ENCODE measurements at regions not wholly inside any gene's neighbourhood (a gene's known extent, or its start where the extent isn't known, plus 50 kb on each side); places are given as distances from the start of the nearest gene placed in this dataset.
A peak's percentile ranks its signal among the peaks of the same experiment; 100 is the strongest.

DNA sequence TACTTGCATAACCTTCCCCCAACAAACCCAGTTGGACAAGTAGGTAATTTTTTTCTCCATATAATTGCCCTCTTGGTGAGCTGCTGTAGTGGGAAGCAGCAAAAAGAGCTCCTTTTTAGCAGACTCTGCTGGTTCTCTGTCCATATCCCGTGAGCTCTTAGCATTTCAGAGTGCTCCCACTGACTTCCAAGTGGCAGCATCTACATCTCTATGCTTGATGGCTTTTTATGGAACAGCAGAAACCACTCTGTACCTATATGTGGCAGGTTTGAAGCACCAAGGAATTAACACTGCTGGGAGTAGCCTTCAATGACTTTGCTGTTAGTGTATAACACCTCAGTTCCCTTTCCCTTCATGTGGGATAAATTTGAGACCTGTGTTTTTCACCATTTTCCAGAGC lies 168.4 kb upstream of the NHS start:
- intact Hi-C loops (cut with DNase I), result no loop called here
- Histone ChIP-seq H3K9me3 (ENCODE audit: control insufficient read depth, low read length) (no peaks in the 10 kb centered on the region), H3K4me1 (ENCODE audit: control insufficient read depth in 1 of 2, insufficient read depth in 2 of 2, low read length in 2 of 2) (no peaks in the 10 kb centered on the region), H3K36me3 (ENCODE audit: control insufficient read depth in 1 of 2, insufficient read depth in 2 of 2, low read length in 1 of 2) (no peaks in the 10 kb centered on the region), H3K4me3 (ENCODE audit: low read length in 2 of 2) (no peak overlapping the region), H3K27me3 (ENCODE audit: control insufficient read depth in 1 of 2, insufficient read depth in 2 of 2, low read length in 1 of 2) (no peaks in the 10 kb centered on the region), H3K27ac (ENCODE audit: low read depth in 1 of 2, low read length in 2 of 2) (no peak overlapping the region)
- ATAC-seq (ENCODE audit: low FRiP score) (no peak), DNase-seq (no peak)
- 56 to 94% methylated on average over 1 of the region's 1 CpG for WGBS, 2 donors

DNA sequence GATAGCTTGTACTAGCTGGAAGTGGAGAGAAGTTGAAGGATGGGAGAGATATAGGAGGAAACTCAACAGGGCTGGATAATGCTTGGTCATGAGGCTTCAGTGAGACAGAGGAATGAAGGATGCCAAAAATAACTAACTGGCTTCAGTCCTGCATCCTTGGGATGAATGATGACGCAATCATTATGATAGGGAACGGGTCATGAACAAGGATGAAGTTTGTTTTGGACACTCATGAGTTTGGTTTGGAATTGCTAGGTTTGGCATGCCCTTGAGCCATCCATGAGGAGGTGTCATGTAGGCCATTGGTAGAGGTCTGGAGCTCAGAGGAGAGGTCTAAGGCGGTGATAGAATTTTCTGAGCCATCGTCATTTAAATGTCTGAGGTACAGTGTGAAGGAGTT lies 160.0 kb upstream of the NHS start:
- WGBS, 2 donors, result 31 to 55% methylated on average over 4 of the region's 4 CpGs
- intact Hi-C loops (cut with DNase I), result no loop called here
- ATAC-seq (ENCODE audit: low FRiP score), result peak; percentile 50
- no peaks in the 10 kb centered on the region for H3K9me3 ChIP-seq (ENCODE audit: control insufficient read depth, low read length)
- H3K27me3 ChIP-seq (ENCODE audit: control insufficient read depth in 1 of 2, insufficient read depth in 2 of 2, low read length in 1 of 2), result no peaks in the 10 kb centered on the region
- H3K36me3 ChIP-seq (ENCODE audit: control insufficient read depth in 1 of 2, insufficient read depth in 2 of 2, low read length in 1 of 2), result no peaks in the 10 kb centered on the region
- no peak overlapping the region for H3K27ac ChIP-seq (ENCODE audit: low read depth in 1 of 2, low read length in 2 of 2)
- no peak for DNase-seq
- no peak overlapping the region for H3K4me3 ChIP-seq (ENCODE audit: low read length in 2 of 2)
- H3K4me1 ChIP-seq (ENCODE audit: control insufficient read depth in 1 of 2, insufficient read depth in 2 of 2, low read length in 2 of 2), result no peaks in the 10 kb centered on the region

DNA sequence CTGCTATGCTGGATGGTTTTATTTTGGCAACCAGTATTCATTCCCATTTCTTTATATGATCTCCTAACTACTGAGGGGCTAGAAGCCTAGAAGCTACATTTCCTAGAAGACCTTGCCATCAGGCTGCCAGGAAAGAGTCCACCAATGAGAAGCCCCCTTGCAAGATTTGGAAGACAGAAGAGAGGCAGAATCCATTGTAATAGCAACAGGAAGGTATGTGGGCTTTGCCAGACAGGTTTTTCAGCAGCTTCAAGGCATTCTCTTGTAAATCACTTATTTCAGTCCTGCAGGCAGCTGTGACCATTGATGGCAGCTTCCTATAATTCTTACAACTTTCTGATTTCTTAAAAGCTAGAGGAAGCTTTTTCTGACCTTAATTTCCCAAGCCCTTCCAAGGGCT lies 148.3 kb upstream of the NHS start:
- H3K4me1 ChIP-seq (ENCODE audit: control insufficient read depth in 1 of 2, insufficient read depth in 2 of 2, low read length in 2 of 2), result no peaks in the 10 kb centered on the region
- H3K9me3 ChIP-seq (ENCODE audit: control insufficient read depth, low read length), result no peaks in the 10 kb centered on the region
- DNase-seq, result no peak
- no peak overlapping the region for H3K4me3 ChIP-seq (ENCODE audit: low read length in 2 of 2)
- intact Hi-C loops (cut with DNase I), result no loop called here
- ATAC-seq (ENCODE audit: low FRiP score), result no peak
- no peak overlapping the region for H3K27ac ChIP-seq (ENCODE audit: low read depth in 1 of 2, low read length in 2 of 2)
- H3K36me3 ChIP-seq (ENCODE audit: control insufficient read depth in 1 of 2, insufficient read depth in 2 of 2, low read length in 1 of 2), result no peaks in the 10 kb centered on the region
- no peaks in the 10 kb centered on the region for H3K27me3 ChIP-seq (ENCODE audit: control insufficient read depth in 1 of 2, insufficient read depth in 2 of 2, low read length in 1 of 2)

DNA sequence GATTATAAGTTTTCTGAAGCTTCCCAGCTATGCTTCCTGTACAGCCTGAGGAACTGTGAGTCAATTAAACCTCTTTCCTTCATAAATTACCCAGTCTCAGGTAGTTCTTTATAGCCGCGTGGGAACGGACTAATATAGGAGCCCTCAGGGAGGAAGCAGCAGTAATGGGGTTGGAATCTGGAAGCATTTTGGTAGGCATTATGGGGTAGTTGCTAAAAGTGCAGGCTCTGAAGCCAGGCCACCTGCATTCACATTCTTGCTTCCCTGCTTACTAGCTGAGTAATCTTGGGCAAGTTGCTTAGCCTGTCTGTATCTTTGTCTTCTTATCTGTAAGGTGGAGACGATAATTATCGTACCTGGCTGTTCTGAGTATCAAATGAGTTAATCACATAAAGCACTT lies 137.9 kb upstream of the NHS start:
- H3K9me3 ChIP-seq (ENCODE audit: control insufficient read depth, low read length), result no peaks in the 10 kb centered on the region
- intact Hi-C loops (cut with DNase I), result no loop called here

DNA sequence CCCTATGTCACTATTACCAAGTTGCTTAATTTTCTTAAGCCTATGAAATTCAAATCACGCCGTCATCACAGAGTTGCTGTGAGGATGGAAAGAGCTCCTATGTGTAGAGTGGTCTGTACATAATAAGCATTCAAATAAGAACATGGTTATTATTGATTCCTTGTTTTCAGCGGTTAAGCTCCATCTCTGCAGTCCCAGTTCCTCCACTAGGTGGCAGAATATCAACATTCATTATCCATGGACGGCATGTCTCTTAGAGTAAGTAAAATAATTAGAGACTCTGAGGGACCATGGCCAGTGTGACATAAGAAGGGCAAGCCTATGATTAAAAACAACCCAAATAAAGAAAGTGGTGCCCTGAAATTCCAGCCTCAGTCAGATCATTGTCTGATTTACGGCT lies 132.5 kb upstream of the NHS start:
- DNase-seq (no peak), ATAC-seq (ENCODE audit: low FRiP score) (peak; percentile 75)
- H3K4me3 ChIP-seq (ENCODE audit: low read length in 2 of 2), result no peak overlapping the region
- no peaks in the 10 kb centered on the region for H3K27me3 ChIP-seq (ENCODE audit: control insufficient read depth in 1 of 2, insufficient read depth in 2 of 2, low read length in 1 of 2)
- H3K36me3 ChIP-seq (ENCODE audit: control insufficient read depth in 1 of 2, insufficient read depth in 2 of 2, low read length in 1 of 2), result no peaks in the 10 kb centered on the region
- no peaks in the 10 kb centered on the region for H3K4me1 ChIP-seq (ENCODE audit: control insufficient read depth in 1 of 2, insufficient read depth in 2 of 2, low read length in 2 of 2)
- WGBS, 2 donors, result 8 to 11% methylated on average over 5 of the region's 5 CpGs
- intact Hi-C loops (cut with DNase I), result loop anchor here (2.0 to 10.0 kb wide), 2 partner anchors 352 to 448 kb away; no protein-coding TSS in a partner anchor
- no peak overlapping the region for H3K27ac ChIP-seq (ENCODE audit: low read depth in 1 of 2, low read length in 2 of 2)
- no peaks in the 10 kb centered on the region for H3K9me3 ChIP-seq (ENCODE audit: control insufficient read depth, low read length)

More for the DNA sequence above, 137.9 kb upstream of the NHS start:
- no peak for ATAC-seq (ENCODE audit: low FRiP score)
- 91% methylated on average over 5 of the region's 5 CpGs for WGBS, 2 donors
- H3K36me3 ChIP-seq (ENCODE audit: control insufficient read depth in 1 of 2, insufficient read depth in 2 of 2, low read length in 1 of 2), result no peaks in the 10 kb centered on the region
- H3K27me3 ChIP-seq (ENCODE audit: control insufficient read depth in 1 of 2, insufficient read depth in 2 of 2, low read length in 1 of 2), result no peaks in the 10 kb centered on the region
- no peak overlapping the region for H3K27ac ChIP-seq (ENCODE audit: low read depth in 1 of 2, low read length in 2 of 2)
- no peak for DNase-seq
- H3K4me1 ChIP-seq (ENCODE audit: control insufficient read depth in 1 of 2, insufficient read depth in 2 of 2, low read length in 2 of 2), result no peaks in the 10 kb centered on the region
- no peak overlapping the region for H3K4me3 ChIP-seq (ENCODE audit: low read length in 2 of 2)

DNA sequence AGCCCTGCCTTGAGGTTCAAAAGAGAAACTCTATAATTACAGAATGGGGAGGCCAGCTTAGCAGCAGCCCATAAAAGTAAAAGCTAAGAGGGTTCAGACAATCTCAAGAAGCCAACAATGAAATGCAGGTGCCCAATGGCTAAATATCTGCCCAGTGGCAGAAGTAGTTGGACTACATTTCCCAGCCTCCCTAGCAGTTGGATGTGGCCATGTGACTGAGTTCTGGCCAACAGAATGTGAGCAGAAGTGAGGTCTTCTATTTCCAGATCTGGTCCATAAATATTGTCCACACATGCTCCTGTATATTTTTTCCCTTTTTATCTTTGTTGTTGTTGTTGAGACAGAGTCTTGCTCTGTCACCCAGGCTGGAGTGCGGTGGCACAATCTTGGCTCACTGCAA lies 127.9 kb upstream of the NHS start:
- Histone ChIP-seq H3K27me3 (ENCODE audit: control insufficient read depth in 1 of 2, insufficient read depth in 2 of 2, low read length in 1 of 2) (no peaks in the 10 kb centered on the region), H3K36me3 (ENCODE audit: control insufficient read depth in 1 of 2, insufficient read depth in 2 of 2, low read length in 1 of 2) (no peaks in the 10 kb centered on the region), H3K4me1 (ENCODE audit: control insufficient read depth in 1 of 2, insufficient read depth in 2 of 2, low read length in 2 of 2) (no peaks in the 10 kb centered on the region), H3K27ac (ENCODE audit: low read depth in 1 of 2, low read length in 2 of 2) (no peak overlapping the region), H3K4me3 (ENCODE audit: low read length in 2 of 2) (no peak overlapping the region), H3K9me3 (ENCODE audit: control insufficient read depth, low read length) (no peaks in the 10 kb centered on the region)
- 97 to 100% methylated on average over 1 of the region's 1 CpG for whole genome bisulfite sequencing, 2 donors
- DNase-seq (no peak), ATAC-seq (ENCODE audit: low FRiP score) (no peak)
- intact Hi-C loops (cut with DNase I), result loop anchor here in 1 of 2 donors (10.0 kb wide), 1 partner anchor 348 kb away; no protein-coding TSS in a partner anchor

DNA sequence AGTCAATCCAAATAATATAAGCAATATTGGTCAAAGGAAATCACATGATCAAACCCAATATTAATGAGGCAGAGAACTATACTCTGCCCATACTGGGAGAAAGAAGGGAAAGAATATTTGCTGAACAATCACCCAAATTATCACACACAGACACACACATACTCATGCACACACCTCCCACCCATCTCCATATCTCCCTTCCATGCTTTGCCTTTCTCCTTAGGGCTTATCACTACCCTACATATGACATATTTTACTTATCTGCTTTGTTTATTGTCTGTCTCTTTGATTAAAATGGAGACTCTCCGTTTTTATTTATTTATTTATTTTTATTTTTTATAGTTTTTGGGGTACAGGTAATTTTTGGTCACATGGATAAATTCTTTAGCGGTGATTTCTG lies 112.9 kb upstream of the NHS start:
- H3K4me3 ChIP-seq (ENCODE audit: low read length in 2 of 2), result no peak overlapping the region
- H3K4me1 ChIP-seq (ENCODE audit: control insufficient read depth in 1 of 2, insufficient read depth in 2 of 2, low read length in 2 of 2), result no peaks in the 10 kb centered on the region
- WGBS, 2 donors, result 53 to 69% methylated on average over 2 of the region's 2 CpGs
- ATAC-seq (ENCODE audit: low FRiP score), result no peak
- no peak overlapping the region for H3K27ac ChIP-seq (ENCODE audit: low read depth in 1 of 2, low read length in 2 of 2)
- no peaks in the 10 kb centered on the region for H3K36me3 ChIP-seq (ENCODE audit: control insufficient read depth in 1 of 2, insufficient read depth in 2 of 2, low read length in 1 of 2)
- H3K9me3 ChIP-seq (ENCODE audit: control insufficient read depth, low read length), result no peaks in the 10 kb centered on the region
- intact Hi-C loops (cut with DNase I), result no loop called here
- DNase-seq, result no peak
- no peaks in the 10 kb centered on the region for H3K27me3 ChIP-seq (ENCODE audit: control insufficient read depth in 1 of 2, insufficient read depth in 2 of 2, low read length in 1 of 2)

DNA sequence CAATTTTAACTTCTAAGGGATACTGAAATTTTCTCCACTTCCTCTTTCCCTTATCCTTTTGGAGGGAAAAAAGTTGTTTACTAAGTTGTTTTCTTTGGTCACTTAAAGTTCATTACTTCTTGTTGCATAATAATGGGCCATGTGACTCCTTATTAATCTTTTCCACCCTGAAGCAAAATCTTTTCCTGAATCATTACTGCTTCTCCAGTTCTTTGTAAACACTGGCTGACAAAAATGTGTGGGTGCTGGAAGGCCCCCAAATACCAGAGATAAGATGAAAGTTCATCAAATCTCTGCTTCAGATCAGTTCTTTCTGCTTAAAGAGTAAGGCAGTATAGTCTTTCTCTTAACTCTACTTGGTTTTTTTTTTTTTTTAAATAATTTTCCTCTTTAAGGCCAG lies 108.9 kb upstream of the NHS start:
- no peaks in the 10 kb centered on the region for H3K9me3 ChIP-seq (ENCODE audit: control insufficient read depth, low read length)

DNA sequence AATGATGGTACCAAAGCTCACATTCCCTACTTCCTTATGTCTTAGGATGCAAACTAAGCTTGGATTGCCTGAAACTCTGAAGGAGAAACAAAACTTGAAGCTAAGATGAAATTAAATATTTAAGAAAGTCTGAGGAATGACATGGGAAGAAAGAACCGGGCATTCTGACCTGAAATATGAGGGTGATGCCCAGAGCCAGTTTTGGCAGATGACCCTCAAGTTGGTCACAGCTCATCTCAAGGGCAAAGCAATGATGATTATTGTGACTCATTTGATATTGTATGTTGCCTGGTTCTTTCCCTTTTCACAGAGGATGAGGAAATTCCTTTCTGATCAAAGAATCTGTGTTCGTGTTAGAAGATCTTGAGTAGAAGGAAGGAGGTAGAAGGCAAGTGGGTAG lies 96.0 kb upstream of the NHS start:
- H3K27ac ChIP-seq (ENCODE audit: low read depth in 1 of 2, low read length in 2 of 2), result no peak overlapping the region
- no peaks in the 10 kb centered on the region for H3K4me1 ChIP-seq (ENCODE audit: control insufficient read depth in 1 of 2, insufficient read depth in 2 of 2, low read length in 2 of 2)
- H3K27me3 ChIP-seq (ENCODE audit: control insufficient read depth in 1 of 2, insufficient read depth in 2 of 2, low read length in 1 of 2), result no peaks in the 10 kb centered on the region
- intact Hi-C loops (cut with DNase I), result no loop called here
- H3K9me3 ChIP-seq (ENCODE audit: control insufficient read depth, low read length), result no peaks in the 10 kb centered on the region
- no peaks in the 10 kb centered on the region for H3K36me3 ChIP-seq (ENCODE audit: control insufficient read depth in 1 of 2, insufficient read depth in 2 of 2, low read length in 1 of 2)
- 84 to 90% methylated on average over 2 of the region's 2 CpGs for WGBS, 2 donors
- DNase-seq (no peak), ATAC-seq (ENCODE audit: low FRiP score) (no peak)
- H3K4me3 ChIP-seq (ENCODE audit: low read length in 2 of 2), result no peak overlapping the region

More for the DNA sequence above, 108.9 kb upstream of the NHS start:
- no peak overlapping the region for H3K4me3 ChIP-seq (ENCODE audit: low read length in 2 of 2)
- no peaks in the 10 kb centered on the region for H3K36me3 ChIP-seq (ENCODE audit: control insufficient read depth in 1 of 2, insufficient read depth in 2 of 2, low read length in 1 of 2)
- DNase-seq (no peak), ATAC-seq (ENCODE audit: low FRiP score) (no peak)
- intact Hi-C loops (cut with DNase I), result no loop called here
- H3K4me1 ChIP-seq (ENCODE audit: control insufficient read depth in 1 of 2, insufficient read depth in 2 of 2, low read length in 2 of 2), result no peaks in the 10 kb centered on the region
- no peak overlapping the region for H3K27ac ChIP-seq (ENCODE audit: low read depth in 1 of 2, low read length in 2 of 2)
- H3K27me3 ChIP-seq (ENCODE audit: control insufficient read depth in 1 of 2, insufficient read depth in 2 of 2, low read length in 1 of 2), result no peaks in the 10 kb centered on the region
